WERI-Rb-1 (cell line): ENCODE measurements at regions not wholly inside any gene's neighbourhood (a gene's known extent, or its start where the extent isn't known, plus 50 kb on each side); places are given as distances from the start of the nearest gene placed in this dataset.

Source experiments
- DNase-seq: peaks from one replicate; pipeline ENCODE4 v3.0.0-alpha.2; 2020
- H3K27ac ChIP-seq: fragments of 250-450 bp; sonication (Bioruptor Pico); 2 replicates; pipeline ENCODE4 v1.5.1; 2020; ENCODE audit warnings: mild to moderate bottlenecking, moderate library complexity
- H3K27me3 ChIP-seq: fragments of 250-450 bp; sonication (Bioruptor Pico); 2 replicates; pipeline ENCODE4 v1.5.1; 2021; ENCODE audit warnings: mild to moderate bottlenecking, low read depth, moderate library complexity; ENCODE audit not compliant: insufficient read depth, severe bottlenecking
- H3K36me3 ChIP-seq: fragments of 250-450 bp; sonication (Bioruptor Pico); 2 replicates; pipeline ENCODE4 v1.5.1; 2020; ENCODE audit warnings: mild to moderate bottlenecking, moderate library complexity
- H3K4me3 ChIP-seq: 2 replicates; pipeline ENCODE4 v1.5.1; 2011; ENCODE audit warnings: low read depth, mild to moderate bottlenecking, control low read depth, low read length
- H3K9me3 ChIP-seq: fragments of 250-450 bp; sonication (Bioruptor Pico); 2 replicates; pipeline ENCODE4 v1.5.1; 2021; ENCODE audit warnings: mild to moderate bottlenecking, moderate library complexity; ENCODE audit not compliant: severe bottlenecking
- CTCF ChIP-seq: IDR thresholded peaks from 2 replicates; pipeline ENCODE4 v1.5.1; 2011; ENCODE audit warnings: low read depth, mild to moderate bottlenecking, control low read depth, inconsistent platforms, low read length

GRCh38 chr18:10020171-10020570, 106.4 kb downstream of the VAPA start:
- no peak for DNase-seq
- Histone ChIP-seq H3K9me3 (peaks cover 6% of the 10 kb centered on the region), H3K27me3 (no peaks in the 10 kb centered on the region), H3K27ac (no peak overlapping the region), H3K36me3 (no peaks in the 10 kb centered on the region), H3K4me3 (no peak overlapping the region)
- TF ChIP-seq CTCF = no peak

GRCh38 chr18:10022365-10022764, 108.5 kb downstream of the VAPA start:
- no peak for TF ChIP-seq CTCF
- H3K9me3 ChIP-seq = peaks cover 6% of the 10 kb centered on the region
- H3K36me3 ChIP-seq = no peaks in the 10 kb centered on the region
- H3K27me3 ChIP-seq = no peaks in the 10 kb centered on the region
- no peak for DNase-seq
- H3K27ac ChIP-seq = no peak overlapping the region
- no peak overlapping the region for H3K4me3 ChIP-seq

- no peak for DNase-seq
- Histone ChIP-seq H3K27ac (no peak overlapping the region), H3K9me3 (peaks cover 6% of the 10 kb centered on the region), H3K27me3 (no peaks in the 10 kb centered on the region), H3K36me3 (no peaks in the 10 kb centered on the region), H3K4me3 (no peak overlapping the region)
- TF ChIP-seq CTCF = no peak
These were observed 110.2 kb downstream of the VAPA start for GRCh38 chr18:10023853-10024570.

GRCh38 chr18:10025711-10026670, 112.2 kb downstream of the VAPA start:
- TF ChIP-seq CTCF = no peak
- no peak for DNase-seq
- Histone ChIP-seq H3K9me3 (peaks cover 6% of the 10 kb centered on the region), H3K27ac (peak overlapping the region; percentile 54), H3K36me3 (no peaks in the 10 kb centered on the region), H3K27me3 (no peaks in the 10 kb centered on the region), H3K4me3 (no peak overlapping the region)

GRCh38 chr18:10027031-10027430, 113.2 kb downstream of the VAPA start:
- H3K4me3 ChIP-seq = no peak overlapping the region
- DNase-seq = peak; percentile 61
- H3K27me3 ChIP-seq = no peaks in the 10 kb centered on the region
- H3K9me3 ChIP-seq = peaks cover 6% of the 10 kb centered on the region
- peak overlapping the region; percentile 54 for H3K27ac ChIP-seq
- TF ChIP-seq CTCF = no peak
- H3K36me3 ChIP-seq = no peaks in the 10 kb centered on the region
